ENCODE measurements at regions not wholly inside any gene's neighbourhood (a gene's known extent, or its start where the extent isn't known, plus 50 kb on each side); places are given as distances from the start of the nearest gene placed in this dataset.
"Not testable (repeated sequence)": the region's sequence is repeated elsewhere in the genome, so short reads cannot be mapped to it uniquely, and the experiment has no call there.

DNA sequence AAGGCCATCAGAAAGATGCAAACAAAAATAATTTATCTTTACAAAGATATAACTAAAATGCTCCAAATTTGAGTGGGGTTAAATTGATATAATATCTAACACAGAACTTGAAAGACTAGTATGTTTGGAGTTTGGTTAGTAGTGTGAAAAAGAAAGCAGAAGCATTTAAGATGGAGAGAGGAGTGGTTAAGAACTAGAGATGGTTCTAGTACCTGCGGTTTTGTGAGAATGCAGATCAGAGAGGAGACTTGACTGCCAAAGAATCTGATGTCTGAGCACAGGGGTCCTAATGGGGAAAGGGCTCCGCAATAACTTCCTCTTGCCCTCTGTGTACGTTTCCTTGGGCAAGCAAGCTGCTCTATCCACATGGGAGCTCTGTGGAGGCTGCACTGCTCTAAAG, 506.8 kb upstream of the COBL start:
- intact Hi-C loops (cut with micrococcal nuclease) = no loop called here
- no peak overlapping the region for H3K4me3 Mint-ChIP-seq
- CTCF ChIA-PET = no interaction called here

DNA sequence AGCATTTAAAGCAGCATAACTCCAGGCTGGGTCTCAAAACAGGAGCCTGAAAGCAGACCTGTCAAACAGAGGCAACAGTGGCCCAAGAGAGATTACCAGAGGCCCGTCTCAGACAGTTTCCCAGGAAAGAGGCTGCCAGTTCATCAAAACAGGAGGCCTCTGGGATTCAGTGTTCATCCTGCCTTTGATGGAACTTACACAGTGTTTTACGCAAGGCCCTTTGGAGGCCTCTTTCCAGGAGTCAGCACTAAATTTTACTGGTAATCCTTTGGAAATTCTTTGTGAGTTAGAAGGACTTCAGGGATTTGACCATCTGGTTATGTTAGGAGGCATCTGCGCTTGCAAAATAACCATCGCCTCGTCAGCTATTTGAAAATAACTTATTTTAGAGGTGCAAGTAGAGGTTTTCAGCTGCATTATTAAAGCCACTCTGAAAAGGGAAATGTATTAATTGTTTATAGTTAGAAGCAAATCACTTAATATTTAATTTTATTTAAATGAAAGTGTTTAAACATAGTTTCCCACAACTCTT, 501.2 kb upstream of the COBL start:
- CTCF ChIA-PET = no interaction called here
- Mint-ChIP-seq H3K4me3 (no peak overlapping the region), H3K36me3 (ENCODE audit: low read depth) (no peaks in the 10 kb centered on the region), H3K4me1 (no peaks in the 10 kb centered on the region), H3K27me3 (no peaks in the 10 kb centered on the region), H3K9me3 (peaks cover 12% of the 10 kb centered on the region), H3K27ac (no peak overlapping the region)
- ATAC-seq (ENCODE audit: low read depth) = no peak
- DNase-seq = no peak
- POLR2A ChIA-PET = no interaction called here
- TF ChIP-seq, protein P1, sequence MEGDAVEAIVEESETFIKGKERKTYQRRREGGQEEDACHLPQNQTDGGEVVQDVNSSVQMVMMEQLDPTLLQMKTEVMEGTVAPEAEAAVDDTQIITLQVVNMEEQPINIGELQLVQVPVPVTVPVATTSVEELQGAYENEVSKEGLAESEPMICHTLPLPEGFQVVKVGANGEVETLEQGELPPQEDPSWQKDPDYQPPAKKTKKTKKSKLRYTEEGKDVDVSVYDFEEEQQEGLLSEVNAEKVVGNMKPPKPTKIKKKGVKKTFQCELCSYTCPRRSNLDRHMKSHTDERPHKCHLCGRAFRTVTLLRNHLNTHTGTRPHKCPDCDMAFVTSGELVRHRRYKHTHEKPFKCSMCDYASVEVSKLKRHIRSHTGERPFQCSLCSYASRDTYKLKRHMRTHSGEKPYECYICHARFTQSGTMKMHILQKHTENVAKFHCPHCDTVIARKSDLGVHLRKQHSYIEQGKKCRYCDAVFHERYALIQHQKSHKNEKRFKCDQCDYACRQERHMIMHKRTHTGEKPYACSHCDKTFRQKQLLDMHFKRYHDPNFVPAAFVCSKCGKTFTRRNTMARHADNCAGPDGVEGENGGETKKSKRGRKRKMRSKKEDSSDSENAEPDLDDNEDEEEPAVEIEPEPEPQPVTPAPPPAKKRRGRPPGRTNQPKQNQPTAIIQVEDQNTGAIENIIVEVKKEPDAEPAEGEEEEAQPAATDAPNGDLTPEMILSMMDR (IDR thresholded peaks at IDR 0.05) = no peak
- intact Hi-C loops (cut with micrococcal nuclease) = no loop called here

More for the DNA sequence above, 506.8 kb upstream of the COBL start:
- no peaks in the 10 kb centered on the region for H3K4me1 Mint-ChIP-seq
- POLR2A ChIA-PET = no interaction called here
- peaks cover 12% of the 10 kb centered on the region for H3K9me3 Mint-ChIP-seq
- DNase-seq (no peak), ATAC-seq (ENCODE audit: low read depth) (no peak)
- H3K27me3 Mint-ChIP-seq = no peaks in the 10 kb centered on the region
- no peaks in the 10 kb centered on the region for H3K36me3 Mint-ChIP-seq (ENCODE audit: low read depth)
- no peak overlapping the region for H3K27ac Mint-ChIP-seq
- TF ChIP-seq, protein P1 (IDR thresholded peaks at IDR 0.05) = no peak

DNA sequence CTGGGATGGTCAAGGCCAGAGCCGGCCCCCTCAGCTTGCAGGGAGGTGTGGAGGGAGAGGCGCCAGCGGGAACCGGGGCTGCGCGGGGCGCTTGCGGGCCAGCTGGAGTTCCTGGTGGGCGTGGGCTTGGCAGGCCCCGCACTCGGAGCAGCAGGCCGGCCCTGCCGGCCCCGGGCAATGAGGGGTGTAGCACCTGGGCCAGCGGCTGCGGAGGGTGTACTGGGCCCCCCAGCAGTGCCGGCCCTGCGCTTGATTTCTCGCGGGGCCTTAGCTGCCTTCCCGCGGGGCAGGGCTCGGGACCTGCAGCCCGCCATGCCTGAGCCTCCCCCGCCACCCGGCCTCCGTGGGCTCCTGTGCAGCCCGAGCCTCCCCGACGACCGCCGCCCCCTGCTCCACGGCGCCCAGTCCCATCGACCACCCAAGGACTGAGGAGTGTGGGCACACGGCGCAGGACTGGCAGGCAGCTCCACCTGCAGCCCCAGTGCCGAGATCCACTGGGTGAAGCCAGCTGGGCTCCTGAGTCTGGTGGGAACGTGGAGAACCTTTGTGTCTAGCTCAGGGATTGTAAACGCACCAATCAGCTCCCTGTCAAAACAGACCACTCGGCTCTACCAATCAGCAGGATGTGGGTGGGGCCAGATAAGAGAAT, 489.3 kb upstream of the COBL start:
- ATAC-seq (ENCODE audit: low read depth); CTCF ChIA-PET; H3K4me3 Mint-ChIP-seq; H3K4me1 Mint-ChIP-seq; H3K36me3 Mint-ChIP-seq (ENCODE audit: low read depth); DNase-seq; H3K27ac Mint-ChIP-seq; POLR2A ChIA-PET; intact Hi-C loops (cut with micrococcal nuclease); H3K9me3 Mint-ChIP-seq; H3K27me3 Mint-ChIP-seq: not testable (repeated sequence)

GRCh38 chr7:51802718-51803117, 486.1 kb upstream of the COBL start:
- ATAC-seq (ENCODE audit: low read depth) (no peak), DNase-seq (no peak)
- H3K27ac Mint-ChIP-seq = no peak overlapping the region
- no peak overlapping the region for H3K4me3 Mint-ChIP-seq
- no peaks in the 10 kb centered on the region for H3K36me3 Mint-ChIP-seq (ENCODE audit: low read depth)
- ChIA-PET CTCF (no interaction called here), POLR2A (no interaction called here)
- H3K9me3 Mint-ChIP-seq = peaks cover 2% of the 10 kb centered on the region
- H3K27me3 Mint-ChIP-seq = no peaks in the 10 kb centered on the region
- intact Hi-C loops (cut with micrococcal nuclease) = no loop called here
- TF ChIP-seq, protein P1 (IDR thresholded peaks at IDR 0.05) = no peak
- H3K4me1 Mint-ChIP-seq = no peaks in the 10 kb centered on the region

- Mint-ChIP-seq H3K9me3 (peaks cover 7% of the 10 kb centered on the region), H3K4me1 (no peaks in the 10 kb centered on the region), H3K27ac (no peak overlapping the region), H3K36me3 (ENCODE audit: low read depth) (no peaks in the 10 kb centered on the region), H3K27me3 (no peaks in the 10 kb centered on the region), H3K4me3 (no peak overlapping the region)
- ATAC-seq (ENCODE audit: low read depth) (no peak), DNase-seq (no peak)
- CTCF ChIA-PET = no interaction called here
- POLR2A ChIA-PET = no interaction called here
- TF ChIP-seq, protein P1 (IDR thresholded peaks at IDR 0.05) = no peak
- intact Hi-C loops (cut with micrococcal nuclease) = no loop called here
Measured at GRCh38 chr7:51797371-51797770, 480.8 kb upstream of the COBL start.

DNA sequence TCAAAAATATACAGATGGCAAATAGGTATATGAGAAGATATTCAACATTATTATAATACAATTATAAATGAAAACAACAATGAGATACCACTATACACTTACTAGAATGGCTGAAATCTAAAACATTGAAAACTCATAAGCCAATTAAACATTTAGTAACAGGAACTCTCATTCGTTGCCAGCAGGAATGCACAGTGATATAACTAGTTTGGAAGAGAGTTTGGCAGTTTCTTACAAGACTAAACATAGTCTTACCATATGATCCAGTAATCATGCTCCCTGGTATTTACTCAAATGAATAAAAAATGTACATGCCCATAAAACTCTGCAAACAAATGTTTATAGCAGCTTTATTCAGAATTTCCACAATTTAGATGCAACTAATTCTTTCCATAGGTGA, 476.2 kb upstream of the COBL start:
- Mint-ChIP-seq H3K4me3 (no peak overlapping the region), H3K27me3 (no peaks in the 10 kb centered on the region), H3K4me1 (no peaks in the 10 kb centered on the region), H3K36me3 (ENCODE audit: low read depth) (no peaks in the 10 kb centered on the region), H3K27ac (no peak overlapping the region), H3K9me3 (peaks cover 5% of the 10 kb centered on the region)
- CTCF ChIA-PET = no interaction called here
- intact Hi-C loops (cut with micrococcal nuclease) = no loop called here
- TF ChIP-seq, protein P1 (IDR thresholded peaks at IDR 0.05) = no peak
- no peak for ATAC-seq (ENCODE audit: low read depth)
- POLR2A ChIA-PET = no interaction called here
- DNase-seq = no peak

Measured in activated B cell treated with CpG ODN at 0.5 μM for 24 hours (primary cell).